ENCODE measurements at regions not wholly inside any gene's neighbourhood (a gene's known extent, or its start where the extent isn't known, plus 50 kb on each side); places are given as distances from the start of the nearest gene placed in this dataset.

DNA sequence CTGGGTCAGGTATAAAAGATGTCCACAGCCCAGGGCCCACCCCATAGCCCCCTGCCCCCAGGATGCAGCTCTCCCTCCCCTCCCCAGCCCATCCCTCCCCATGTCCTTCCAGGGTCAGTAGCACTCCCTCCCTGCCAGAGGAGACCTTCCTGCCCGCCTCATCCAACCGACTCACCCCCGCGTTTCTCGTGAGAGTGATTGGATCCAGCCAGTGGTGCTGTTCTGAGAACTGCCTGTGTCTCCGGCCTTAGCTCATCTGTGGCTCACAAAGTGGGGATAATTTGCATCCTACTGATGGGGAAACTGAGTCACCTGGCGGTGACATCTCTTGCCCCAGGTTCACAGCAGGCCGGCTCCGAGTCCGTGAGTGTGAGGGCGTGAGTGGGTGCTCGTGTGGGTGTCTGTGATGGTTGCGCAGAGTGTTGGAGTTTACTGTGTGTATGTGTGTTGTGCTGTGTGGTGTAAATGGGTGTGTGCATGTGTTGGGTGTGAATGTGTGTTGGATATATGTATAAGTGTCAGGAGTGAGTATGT is 90.7 kb upstream of the GSE1 start:
- in situ Hi-C loops (cut with HindIII; ENCODE audit: low pct_ligation_motif_present, low sequenced_read_pairs) = no loop called here
- TF ChIP-seq, protein P1, sequence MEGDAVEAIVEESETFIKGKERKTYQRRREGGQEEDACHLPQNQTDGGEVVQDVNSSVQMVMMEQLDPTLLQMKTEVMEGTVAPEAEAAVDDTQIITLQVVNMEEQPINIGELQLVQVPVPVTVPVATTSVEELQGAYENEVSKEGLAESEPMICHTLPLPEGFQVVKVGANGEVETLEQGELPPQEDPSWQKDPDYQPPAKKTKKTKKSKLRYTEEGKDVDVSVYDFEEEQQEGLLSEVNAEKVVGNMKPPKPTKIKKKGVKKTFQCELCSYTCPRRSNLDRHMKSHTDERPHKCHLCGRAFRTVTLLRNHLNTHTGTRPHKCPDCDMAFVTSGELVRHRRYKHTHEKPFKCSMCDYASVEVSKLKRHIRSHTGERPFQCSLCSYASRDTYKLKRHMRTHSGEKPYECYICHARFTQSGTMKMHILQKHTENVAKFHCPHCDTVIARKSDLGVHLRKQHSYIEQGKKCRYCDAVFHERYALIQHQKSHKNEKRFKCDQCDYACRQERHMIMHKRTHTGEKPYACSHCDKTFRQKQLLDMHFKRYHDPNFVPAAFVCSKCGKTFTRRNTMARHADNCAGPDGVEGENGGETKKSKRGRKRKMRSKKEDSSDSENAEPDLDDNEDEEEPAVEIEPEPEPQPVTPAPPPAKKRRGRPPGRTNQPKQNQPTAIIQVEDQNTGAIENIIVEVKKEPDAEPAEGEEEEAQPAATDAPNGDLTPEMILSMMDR (IDR thresholded peaks at IDR 0.05; ENCODE audit: low read depth, low read length, missing control alignments) = no peak
- Histone ChIP-seq H3K4me3 (ENCODE audit: low read depth, low read length) (no peak overlapping the region), H3K27me3 (replicated peaks) (no peaks in the 10 kb centered on the region), H3K27ac (no peak overlapping the region), H3K36me3 (replicated peaks) (no peaks in the 10 kb centered on the region)
- DNase-seq = no peak

DNA sequence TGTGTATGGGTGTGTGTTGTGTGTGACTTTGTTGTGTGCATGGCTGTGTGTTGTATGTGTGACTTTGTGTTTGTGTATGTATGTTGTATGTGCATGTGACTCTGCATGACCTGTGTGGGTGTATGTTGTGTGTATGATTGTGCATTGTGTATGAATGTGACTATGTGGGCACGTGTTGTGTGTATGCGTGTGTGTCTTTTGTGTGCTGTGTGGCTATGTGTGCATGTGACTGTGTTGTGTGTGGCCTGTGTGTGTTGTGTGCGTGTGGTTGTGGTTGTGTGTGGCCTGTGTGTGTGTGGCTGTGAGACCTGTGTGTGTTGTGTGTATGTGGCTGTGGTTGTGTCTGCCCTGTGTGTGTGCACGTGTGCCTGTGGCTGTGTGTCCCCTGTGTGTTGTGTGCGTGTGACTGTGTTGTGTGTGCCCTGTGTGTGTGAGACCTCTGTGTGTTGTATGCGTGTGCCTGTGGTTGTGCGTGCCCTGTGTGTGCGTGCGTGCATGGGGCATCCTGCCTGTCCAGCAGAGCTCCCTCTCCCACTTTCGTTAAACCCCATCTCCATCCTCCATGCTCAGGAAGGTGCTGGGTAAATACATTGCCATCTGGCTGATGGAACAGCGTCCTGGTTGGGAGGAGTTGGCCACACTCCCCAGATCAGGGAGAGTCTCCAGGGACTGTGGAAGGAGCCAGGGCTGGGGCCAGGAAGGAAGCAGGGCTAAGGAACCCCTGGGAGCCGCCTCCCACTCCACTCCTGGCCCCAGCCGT is 90.1 kb upstream of the GSE1 start:
- TF ChIP-seq, protein P1 (IDR thresholded peaks at IDR 0.05; ENCODE audit: low read depth, low read length, missing control alignments) = no peak
- Histone ChIP-seq H3K27me3 (replicated peaks) (no peaks in the 10 kb centered on the region), H3K4me3 (ENCODE audit: low read depth, low read length) (no peak overlapping the region), H3K36me3 (replicated peaks) (no peaks in the 10 kb centered on the region), H3K27ac (no peak overlapping the region)
- no peak for DNase-seq
- in situ Hi-C loops (cut with HindIII; ENCODE audit: low pct_ligation_motif_present, low sequenced_read_pairs) = no loop called here

GRCh38 chr16:85523602-85524364 is 89.3 kb upstream of the GSE1 start:
- no peaks in the 10 kb centered on the region for H3K36me3 ChIP-seq (replicated peaks)
- in situ Hi-C loops (cut with HindIII; ENCODE audit: low pct_ligation_motif_present, low sequenced_read_pairs) = no loop called here

DNA sequence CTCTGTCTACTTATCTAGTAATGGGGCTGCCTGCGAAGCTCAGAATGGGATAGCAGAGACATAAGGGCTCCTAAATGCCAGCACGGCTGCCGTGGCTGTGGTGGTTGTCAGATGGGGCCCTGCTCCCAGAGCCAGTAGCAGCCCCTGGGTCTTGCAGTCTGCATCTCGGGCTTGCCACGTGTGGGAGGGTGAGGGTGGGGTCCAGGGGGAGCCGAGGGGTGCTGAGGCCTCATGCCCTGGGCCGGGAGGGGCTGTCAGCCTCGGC is 88.8 kb upstream of the GSE1 start:
- in situ Hi-C loops (cut with HindIII; ENCODE audit: low pct_ligation_motif_present, low sequenced_read_pairs) = no loop called here
- no peaks in the 10 kb centered on the region for H3K36me3 ChIP-seq (replicated peaks)
- TF ChIP-seq, protein P1 (IDR thresholded peaks at IDR 0.05; ENCODE audit: low read depth, low read length, missing control alignments) = no peak
- H3K27ac ChIP-seq = no peak overlapping the region
- DNase-seq = no peak
- no peak overlapping the region for H3K4me3 ChIP-seq (ENCODE audit: low read depth, low read length)
- H3K27me3 ChIP-seq (replicated peaks) = no peaks in the 10 kb centered on the region

More at GRCh38 chr16:85523602-85524364, 89.3 kb upstream of the GSE1 start:
- no peak overlapping the region for H3K4me3 ChIP-seq (ENCODE audit: low read depth, low read length)
- DNase-seq = peak; percentile 32
- H3K27ac ChIP-seq = no peak overlapping the region
- no peaks in the 10 kb centered on the region for H3K27me3 ChIP-seq (replicated peaks)
- TF ChIP-seq, protein P1 (IDR thresholded peaks at IDR 0.05; ENCODE audit: low read depth, low read length, missing control alignments) = no peak

GRCh38 chr16:85524630-85525419 is 88.3 kb upstream of the GSE1 start:
- Histone ChIP-seq H3K27me3 (replicated peaks) (no peaks in the 10 kb centered on the region), H3K27ac (no peak overlapping the region), H3K4me3 (ENCODE audit: low read depth, low read length) (no peak overlapping the region), H3K36me3 (replicated peaks) (no peaks in the 10 kb centered on the region)
- no peak for DNase-seq
- in situ Hi-C loops (cut with HindIII; ENCODE audit: low pct_ligation_motif_present, low sequenced_read_pairs) = no loop called here
- TF ChIP-seq, protein P1 (IDR thresholded peaks at IDR 0.05; ENCODE audit: low read depth, low read length, missing control alignments) = no peak
